ENCODE measurements at regions not wholly inside any gene's neighbourhood (a gene's known extent, or its start where the extent isn't known, plus 50 kb on each side); places are given as distances from the start of the nearest gene placed in this dataset.

DNA sequence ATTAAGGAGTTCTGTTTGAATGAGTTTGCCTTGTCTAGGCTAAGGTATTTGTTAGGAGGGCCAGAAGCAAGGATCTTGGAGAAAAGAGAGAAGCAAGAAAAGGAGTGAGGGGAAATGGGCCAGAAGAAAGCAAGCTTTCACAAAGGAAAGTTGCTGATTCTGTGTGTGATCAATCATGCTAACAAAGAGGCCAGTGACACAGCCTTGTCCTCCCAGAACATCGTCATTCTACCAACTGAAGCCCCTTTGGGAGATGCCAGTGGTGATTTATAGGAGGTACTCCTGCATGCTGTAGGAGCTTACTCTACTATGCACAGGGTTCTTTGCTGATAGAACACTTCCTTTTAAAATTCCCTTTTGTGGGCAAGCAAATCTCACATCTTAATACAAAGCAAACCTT, 449.2 kb upstream of the SPRED2 start:
- Mint-ChIP-seq H3K4me3 (no peak overlapping the region), H3K36me3 (ENCODE audit: low read depth) (no peaks in the 10 kb centered on the region), H3K27me3 (no peaks in the 10 kb centered on the region), H3K4me1 (no peaks in the 10 kb centered on the region), H3K9me3 (no peaks in the 10 kb centered on the region), H3K27ac (no peak overlapping the region)
- no peak for DNase-seq
- ChIA-PET CTCF (no interaction called here), POLR2A (interaction anchor here (0.7 kb wide), 1 partner anchor 31 kb away, joined by 3 read pairs; no protein-coding TSS in a partner anchor)

DNA sequence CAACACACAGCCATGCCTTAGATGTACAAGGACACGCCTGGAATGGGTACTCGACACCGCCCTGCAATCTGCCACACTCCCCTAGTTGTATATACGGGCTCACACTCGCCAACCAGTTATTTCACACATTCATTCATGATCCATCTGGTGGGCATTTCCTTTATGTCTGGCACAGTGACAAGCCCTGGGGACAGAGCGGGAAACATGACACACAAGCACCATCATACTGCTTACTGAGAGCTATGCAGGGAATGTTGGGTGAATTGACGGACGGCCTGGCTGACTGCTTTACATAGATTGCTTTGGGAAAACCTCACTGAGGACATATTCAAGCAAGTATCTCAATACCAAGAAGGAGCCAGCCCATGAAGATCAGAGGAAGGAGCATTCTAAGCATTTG, 448.0 kb upstream of the SPRED2 start:
- H3K9me3 Mint-ChIP-seq: no peaks in the 10 kb centered on the region
- H3K36me3 Mint-ChIP-seq (ENCODE audit: low read depth): no peaks in the 10 kb centered on the region
- CTCF ChIA-PET: no interaction called here
- POLR2A ChIA-PET: no interaction called here
- no peak overlapping the region for H3K4me3 Mint-ChIP-seq
- H3K27me3 Mint-ChIP-seq: no peaks in the 10 kb centered on the region
- no peak overlapping the region for H3K27ac Mint-ChIP-seq
- H3K4me1 Mint-ChIP-seq: no peaks in the 10 kb centered on the region
- no peak for DNase-seq

DNA sequence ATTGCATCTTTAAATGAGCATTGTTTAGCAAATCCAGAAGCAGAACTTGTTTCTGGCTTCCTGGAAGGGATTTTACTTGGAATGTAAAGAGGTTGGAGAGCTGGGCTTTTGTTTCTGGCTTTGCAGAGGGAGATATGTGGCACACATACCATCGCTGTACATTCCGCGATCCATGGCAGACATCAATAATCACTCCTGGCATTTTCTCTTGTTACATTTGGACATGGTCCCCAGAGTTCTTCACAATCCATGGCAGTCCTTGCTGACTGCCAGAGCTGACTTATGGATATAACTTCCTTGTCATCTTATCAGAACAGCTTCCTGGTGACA, 445.6 kb upstream of the SPRED2 start:
- DNase-seq: no peak
- no peaks in the 10 kb centered on the region for H3K27me3 Mint-ChIP-seq
- no peak overlapping the region for H3K4me3 Mint-ChIP-seq
- ChIA-PET POLR2A (no interaction called here), CTCF (no interaction called here)
- H3K36me3 Mint-ChIP-seq (ENCODE audit: low read depth): no peaks in the 10 kb centered on the region
- H3K9me3 Mint-ChIP-seq: no peaks in the 10 kb centered on the region
- H3K4me1 Mint-ChIP-seq: no peaks in the 10 kb centered on the region
- no peak overlapping the region for H3K27ac Mint-ChIP-seq

DNA sequence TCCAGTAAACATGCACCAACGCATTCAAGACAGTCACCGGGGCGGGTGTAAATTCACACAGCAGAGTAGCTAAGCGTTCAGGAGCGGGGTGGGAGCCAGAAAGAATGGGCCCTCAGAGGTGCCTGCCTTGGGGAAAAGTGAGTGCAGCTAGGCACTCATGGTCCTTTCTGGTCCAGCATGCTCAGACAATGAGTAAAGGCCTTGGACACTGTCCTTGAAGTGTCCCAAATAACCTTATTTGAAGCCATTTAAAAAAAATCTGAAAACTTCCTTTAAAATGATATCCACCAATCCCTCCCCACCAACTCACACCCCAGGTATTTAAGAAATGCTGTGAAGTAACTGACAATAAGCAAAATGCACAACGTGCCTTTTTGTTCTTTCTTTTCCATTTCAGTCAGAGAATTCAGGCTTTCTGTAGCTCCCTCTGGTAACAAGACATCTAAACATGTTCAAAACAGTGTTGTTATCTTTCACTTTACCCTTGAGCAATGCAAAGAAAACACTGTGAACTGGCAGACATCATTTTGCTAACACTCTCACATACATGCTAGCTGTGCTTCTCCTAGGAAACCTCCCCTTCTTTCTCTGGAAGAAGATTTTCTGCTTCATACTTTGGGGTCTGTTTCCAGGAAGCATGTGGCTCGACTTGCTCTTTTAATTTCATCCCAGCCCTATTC, 445.1 kb upstream of the SPRED2 start:
- no peak overlapping the region for H3K4me3 Mint-ChIP-seq
- POLR2A ChIA-PET: no interaction called here

DNA sequence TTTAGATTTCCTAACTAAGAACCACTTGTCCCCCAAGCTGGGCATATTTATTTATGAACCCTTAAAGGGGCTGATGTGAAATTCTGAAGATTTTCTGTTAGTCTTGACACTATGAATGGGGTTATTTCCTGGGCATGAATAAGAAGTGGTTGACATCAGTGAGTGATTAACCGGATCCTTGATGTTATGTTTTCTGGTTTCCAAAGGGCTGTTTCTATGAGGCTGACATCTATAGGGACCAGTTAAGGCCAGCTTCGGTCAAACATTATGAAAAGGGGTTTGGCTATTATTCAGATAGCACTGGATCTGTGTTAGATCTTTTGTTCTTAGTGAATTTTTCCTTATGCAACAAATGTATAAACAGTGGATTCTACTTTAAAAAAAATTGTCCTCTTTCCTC, 443.7 kb upstream of the SPRED2 start:
- Mint-ChIP-seq H3K4me3 (no peak overlapping the region), H3K27me3 (no peaks in the 10 kb centered on the region), H3K9me3 (no peaks in the 10 kb centered on the region), H3K27ac (no peak overlapping the region), H3K36me3 (ENCODE audit: low read depth) (no peaks in the 10 kb centered on the region), H3K4me1 (no peaks in the 10 kb centered on the region)
- ChIA-PET POLR2A (no interaction called here), CTCF (no interaction called here)
- no peak for DNase-seq

More for the DNA sequence above, 445.1 kb upstream of the SPRED2 start:
- no peaks in the 10 kb centered on the region for H3K4me1 Mint-ChIP-seq
- no peaks in the 10 kb centered on the region for H3K36me3 Mint-ChIP-seq (ENCODE audit: low read depth)
- H3K9me3 Mint-ChIP-seq: no peaks in the 10 kb centered on the region
- H3K27me3 Mint-ChIP-seq: no peaks in the 10 kb centered on the region
- no peak for DNase-seq
- CTCF ChIA-PET: no interaction called here
- H3K27ac Mint-ChIP-seq: no peak overlapping the region

DNA sequence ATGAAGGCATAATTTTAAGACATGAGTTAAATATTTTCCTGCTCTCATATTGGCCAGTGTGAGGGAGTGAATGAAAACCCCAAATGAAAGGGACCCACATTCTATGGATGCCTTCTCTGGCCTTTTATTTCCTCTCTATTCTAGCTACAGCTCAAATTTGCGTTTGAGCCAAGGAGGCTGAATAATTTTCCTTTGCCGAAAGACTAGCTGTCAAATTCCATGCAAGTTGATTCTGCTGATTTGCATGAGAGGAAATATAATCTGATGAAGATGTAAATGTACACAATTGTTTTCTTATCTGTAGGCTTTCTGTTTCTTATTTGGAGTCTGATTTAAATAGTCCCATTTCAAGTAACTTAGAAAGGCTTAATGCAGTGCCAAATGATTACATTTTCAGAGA, 438.4 kb upstream of the SPRED2 start:
- H3K4me3 Mint-ChIP-seq: no peak overlapping the region
- DNase-seq: no peak
- ChIA-PET CTCF (no interaction called here), POLR2A (no interaction called here)
- no peaks in the 10 kb centered on the region for H3K36me3 Mint-ChIP-seq (ENCODE audit: low read depth)
- H3K4me1 Mint-ChIP-seq: no peaks in the 10 kb centered on the region
- no peaks in the 10 kb centered on the region for H3K27me3 Mint-ChIP-seq
- H3K9me3 Mint-ChIP-seq: no peaks in the 10 kb centered on the region
- no peak overlapping the region for H3K27ac Mint-ChIP-seq

DNA sequence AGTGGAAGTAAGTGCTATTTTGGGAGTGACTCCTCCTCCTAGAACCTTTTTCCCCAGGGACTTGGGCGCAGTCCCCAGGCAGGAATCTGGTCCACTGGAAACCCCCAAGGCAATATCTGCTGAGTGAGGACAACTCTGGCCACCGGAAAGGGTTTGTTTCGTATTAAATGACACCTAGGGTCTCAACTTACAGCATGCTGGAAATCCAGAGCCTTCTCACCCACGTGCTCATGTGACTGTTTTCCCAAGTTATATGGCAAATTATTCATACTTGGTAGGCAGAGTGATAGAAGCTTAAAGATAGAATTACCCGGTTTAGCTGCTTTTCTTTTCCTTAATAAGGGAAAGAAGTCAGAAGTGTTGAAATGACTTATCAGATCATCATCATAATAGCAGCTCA, 436.9 kb upstream of the SPRED2 start:
- Mint-ChIP-seq H3K36me3 (ENCODE audit: low read depth) (no peaks in the 10 kb centered on the region), H3K4me3 (no peak overlapping the region), H3K27ac (no peak overlapping the region), H3K4me1 (no peaks in the 10 kb centered on the region), H3K9me3 (no peaks in the 10 kb centered on the region), H3K27me3 (no peaks in the 10 kb centered on the region)
- CTCF ChIA-PET: no interaction called here
- POLR2A ChIA-PET: no interaction called here
- no peak for DNase-seq

DNA sequence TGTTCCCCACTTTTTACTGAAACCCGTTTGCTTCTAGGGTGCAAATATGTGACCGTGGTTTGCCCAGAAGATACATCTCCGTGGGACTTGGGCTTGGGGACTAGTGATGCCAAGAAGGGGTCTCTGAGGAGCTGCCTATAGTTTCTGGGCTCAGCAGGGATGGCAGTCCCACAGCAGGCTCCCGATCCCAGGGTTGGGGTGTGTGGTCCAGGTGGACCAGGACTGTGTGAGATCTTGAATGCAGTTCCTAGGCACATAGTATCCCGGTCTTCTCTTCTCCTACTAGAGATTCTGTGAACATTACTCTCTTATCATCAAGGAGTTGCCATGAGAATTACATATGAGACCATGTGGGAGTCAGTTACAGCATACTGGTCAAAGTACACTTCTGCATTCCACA, 435.8 kb upstream of the SPRED2 start:
- H3K27ac Mint-ChIP-seq: no peak overlapping the region
- no peak for DNase-seq
- ChIA-PET POLR2A (no interaction called here), CTCF (no interaction called here)
- no peaks in the 10 kb centered on the region for H3K36me3 Mint-ChIP-seq (ENCODE audit: low read depth)
- no peaks in the 10 kb centered on the region for H3K9me3 Mint-ChIP-seq
- no peaks in the 10 kb centered on the region for H3K27me3 Mint-ChIP-seq
- no peak overlapping the region for H3K4me3 Mint-ChIP-seq
- no peaks in the 10 kb centered on the region for H3K4me1 Mint-ChIP-seq

DNA sequence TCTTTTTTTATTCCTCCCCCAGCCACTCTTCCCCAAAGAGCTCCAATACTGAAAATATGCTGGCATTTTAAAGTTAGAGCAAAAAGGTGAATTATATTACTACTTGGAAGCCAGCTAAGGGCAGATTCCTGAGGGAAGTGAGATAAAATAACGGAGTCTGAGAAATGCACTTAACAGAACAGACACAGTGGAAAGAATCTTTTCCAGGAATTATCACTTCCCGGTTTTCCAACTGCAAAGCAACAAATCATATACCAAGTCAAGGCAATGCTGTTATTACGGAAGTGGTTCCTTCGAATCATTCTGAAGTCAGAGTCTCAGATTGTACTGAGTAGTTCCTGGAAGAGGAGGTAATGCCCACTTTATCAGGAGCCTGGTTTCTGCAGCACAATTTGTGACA, 435.0 kb upstream of the SPRED2 start:
- Mint-ChIP-seq H3K4me3 (no peak overlapping the region), H3K36me3 (ENCODE audit: low read depth) (no peaks in the 10 kb centered on the region), H3K4me1 (no peaks in the 10 kb centered on the region), H3K27ac (no peak overlapping the region), H3K27me3 (no peaks in the 10 kb centered on the region), H3K9me3 (no peaks in the 10 kb centered on the region)
- ChIA-PET CTCF (no interaction called here), POLR2A (no interaction called here)
- no peak for DNase-seq

DNA sequence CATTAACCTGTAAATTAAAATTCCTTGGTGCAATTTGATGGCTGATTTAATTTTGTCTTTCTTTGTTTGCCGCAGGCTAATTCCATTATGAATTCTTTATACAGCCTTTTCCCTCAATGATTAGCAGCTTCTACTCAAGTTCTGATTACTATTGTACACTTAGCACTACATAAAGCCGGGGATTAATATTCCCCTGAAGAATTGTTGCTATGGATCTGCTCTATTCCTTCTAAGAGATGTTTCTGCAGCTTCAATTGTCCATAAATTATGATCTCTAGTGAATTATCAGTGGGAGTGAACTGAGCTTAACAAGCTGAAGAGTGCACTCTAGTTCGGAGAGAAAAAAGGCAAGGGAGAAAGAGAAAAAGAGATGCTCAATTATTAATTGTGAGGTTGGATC, 433.7 kb upstream of the SPRED2 start:
- no peak for DNase-seq
- no peaks in the 10 kb centered on the region for H3K4me1 Mint-ChIP-seq
- ChIA-PET CTCF (no interaction called here), POLR2A (no interaction called here)
- no peak overlapping the region for H3K27ac Mint-ChIP-seq
- no peaks in the 10 kb centered on the region for H3K27me3 Mint-ChIP-seq
- H3K9me3 Mint-ChIP-seq: no peaks in the 10 kb centered on the region
- no peaks in the 10 kb centered on the region for H3K36me3 Mint-ChIP-seq (ENCODE audit: low read depth)
- no peak overlapping the region for H3K4me3 Mint-ChIP-seq

DNA sequence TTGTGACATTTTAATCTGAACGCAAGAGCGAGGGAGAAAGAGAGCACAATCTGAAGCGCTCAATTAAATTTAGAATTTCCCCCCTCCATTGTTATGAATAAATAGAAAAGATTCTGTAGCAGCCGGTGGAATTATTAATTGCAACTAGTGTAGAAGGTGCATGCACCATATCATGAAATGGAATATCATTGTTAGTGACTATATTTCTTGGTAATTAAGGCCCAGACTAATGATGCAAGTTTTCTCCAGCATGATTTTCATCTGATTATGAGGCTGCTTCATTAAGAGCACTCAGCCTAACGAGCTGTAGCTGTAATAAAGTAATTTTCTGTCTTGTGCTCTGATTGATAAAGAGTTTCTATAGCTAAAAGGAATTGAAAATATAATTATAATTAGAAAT, 432.2 kb upstream of the SPRED2 start:
- Mint-ChIP-seq H3K4me1 (no peaks in the 10 kb centered on the region), H3K9me3 (no peaks in the 10 kb centered on the region), H3K4me3 (no peak overlapping the region), H3K27me3 (no peaks in the 10 kb centered on the region), H3K27ac (no peak overlapping the region), H3K36me3 (ENCODE audit: low read depth) (no peaks in the 10 kb centered on the region)
- no peak for DNase-seq
- ChIA-PET POLR2A (no interaction called here), CTCF (no interaction called here)

DNA sequence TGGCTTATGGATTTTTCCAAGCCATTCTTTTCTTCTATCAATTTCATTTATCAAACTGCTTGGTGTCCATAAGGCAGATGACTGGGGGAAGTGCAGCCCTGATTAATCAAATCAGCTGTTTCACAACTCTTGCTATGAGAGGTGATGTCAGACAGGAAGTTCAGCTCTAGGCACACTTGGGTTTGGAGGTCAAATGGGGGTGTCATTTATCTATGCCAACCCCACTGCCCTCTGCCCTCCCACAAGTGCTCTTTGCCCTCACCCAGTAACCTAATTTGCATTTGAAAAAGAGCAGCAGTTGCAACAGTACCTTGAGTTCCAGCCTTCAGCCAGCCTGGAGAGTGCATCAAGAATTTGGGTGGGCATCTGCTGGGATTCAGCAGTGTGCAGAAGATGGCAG, 431.3 kb upstream of the SPRED2 start:
- CTCF ChIA-PET: interaction anchor here (0.6 kb wide), 1 partner anchor 10 kb away, joined by 3 read pairs; no protein-coding TSS in a partner anchor
- Mint-ChIP-seq H3K27me3 (no peaks in the 10 kb centered on the region), H3K4me3 (no peak overlapping the region)

DNA sequence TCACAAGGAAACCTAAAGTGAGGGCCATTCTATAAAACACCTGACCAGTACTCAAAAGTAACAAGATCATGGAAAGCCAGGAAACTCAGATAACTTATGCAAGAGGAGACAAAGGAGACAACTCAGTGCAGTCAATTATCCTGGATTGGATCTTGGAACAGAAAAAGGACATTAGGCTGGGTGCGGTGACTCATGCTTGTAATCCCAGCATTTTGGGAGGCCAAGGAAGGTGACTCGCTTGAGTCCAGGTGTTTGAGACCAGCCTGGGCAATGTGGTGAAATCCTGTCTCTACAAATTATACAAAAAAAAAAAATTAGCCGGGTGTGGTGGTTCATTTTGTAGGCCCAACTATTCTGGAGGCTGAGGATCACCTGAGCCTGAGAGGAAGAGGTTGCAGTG, 424.5 kb upstream of the SPRED2 start:
- Mint-ChIP-seq H3K36me3 (ENCODE audit: low read depth) (no peaks in the 10 kb centered on the region), H3K4me1 (no peaks in the 10 kb centered on the region), H3K9me3 (no peaks in the 10 kb centered on the region), H3K27ac (no peak overlapping the region), H3K27me3 (no peaks in the 10 kb centered on the region), H3K4me3 (no peak overlapping the region)
- POLR2A ChIA-PET: no interaction called here
- CTCF ChIA-PET: no interaction called here
- no peak for DNase-seq

More for the DNA sequence above, 431.3 kb upstream of the SPRED2 start:
- Mint-ChIP-seq H3K4me1 (no peaks in the 10 kb centered on the region), H3K27ac (no peak overlapping the region), H3K9me3 (no peaks in the 10 kb centered on the region), H3K36me3 (ENCODE audit: low read depth) (no peaks in the 10 kb centered on the region)
- DNase-seq: no peak
- POLR2A ChIA-PET: no interaction called here

DNA sequence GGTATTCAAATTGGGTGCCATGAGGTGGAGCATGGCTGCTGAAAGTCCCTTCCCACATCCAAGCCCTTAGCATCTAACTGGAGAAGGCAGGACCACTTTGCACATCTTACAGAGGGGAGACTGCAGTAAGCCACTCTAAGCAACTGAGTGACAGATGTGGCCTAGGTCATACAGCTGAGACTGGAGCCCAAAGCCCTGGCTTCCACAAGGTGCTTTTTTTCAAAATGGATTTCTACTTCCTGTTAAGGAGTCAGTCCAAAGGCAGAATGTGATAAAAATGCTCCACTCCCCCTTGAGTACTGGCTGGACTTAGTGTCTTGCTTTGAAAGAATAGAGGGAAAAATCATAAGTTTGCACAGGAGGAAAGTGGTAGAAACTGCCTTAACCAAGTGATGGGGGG, 424.0 kb upstream of the SPRED2 start:
- CTCF ChIA-PET: no interaction called here
- no peaks in the 10 kb centered on the region for H3K27me3 Mint-ChIP-seq
- H3K27ac Mint-ChIP-seq: no peak overlapping the region
- H3K4me3 Mint-ChIP-seq: no peak overlapping the region
- DNase-seq: no peak
- no peaks in the 10 kb centered on the region for H3K9me3 Mint-ChIP-seq
- POLR2A ChIA-PET: no interaction called here
- H3K4me1 Mint-ChIP-seq: no peaks in the 10 kb centered on the region
- no peaks in the 10 kb centered on the region for H3K36me3 Mint-ChIP-seq (ENCODE audit: low read depth)

All from activated CD4-positive, alpha-beta T cell treated with anti-CD3 and anti-CD28 coated beads, Interleukin-2, amount 10 ng/mL, durations not matched to agents 7 days and 5 days (primary cell).